ENCODE measurements at regions not wholly inside any gene's neighbourhood (a gene's known extent, or its start where the extent isn't known, plus 50 kb on each side); places are given as distances from the start of the nearest gene placed in this dataset.

DNA sequence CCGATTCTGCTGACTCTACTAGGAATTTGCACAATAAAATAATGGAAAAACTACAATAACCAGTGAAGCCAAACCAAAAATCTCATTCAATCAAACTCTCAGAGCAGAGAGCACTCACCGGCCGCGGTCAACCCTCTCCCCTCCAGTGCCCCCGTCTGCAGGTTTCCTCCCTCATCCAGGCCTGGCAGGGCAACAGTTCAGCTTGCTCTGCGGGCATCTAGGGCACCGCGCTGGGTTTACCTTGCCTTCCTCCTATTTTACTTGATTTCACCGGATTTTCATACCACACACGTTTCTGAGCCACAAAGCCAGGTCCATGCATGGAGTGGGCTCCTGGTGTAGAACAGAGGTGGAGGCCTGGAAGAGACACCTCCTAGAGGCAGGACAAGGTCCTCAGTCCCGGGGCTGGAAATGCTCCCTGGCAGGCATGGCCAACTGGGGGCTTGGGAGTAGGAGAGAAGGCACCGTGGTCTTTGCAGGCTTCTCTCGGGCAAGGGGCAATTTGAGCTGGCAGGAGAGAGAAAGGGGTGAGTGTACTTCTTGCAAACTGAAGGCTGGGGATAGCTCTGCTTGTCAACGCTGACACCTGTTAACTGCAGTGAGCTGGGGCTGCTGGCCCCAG, 938.4 kb downstream of the BRD1 start:
- Histone ChIP-seq H3K9ac (ENCODE audit: low read depth, low read length, poor library complexity) (no peak overlapping the region), H2BK5ac (ENCODE audit: low read length) (no peak overlapping the region), H4K91ac (ENCODE audit: low read depth, low read length, poor library complexity) (no peak overlapping the region), H2BK15ac (ENCODE audit: low read length) (no peak overlapping the region), H3K14ac (ENCODE audit: low read length) (no peak overlapping the region), H3K18ac (ENCODE audit: low read length) (peak overlapping the region; percentile 15), H2AFZ (ENCODE audit: low read length) (no peak overlapping the region), H3K4me3 (ENCODE audit: low read length in 2 of 2) (no peak overlapping the region), H3K79me1 (ENCODE audit: low read depth, low read length) (no peaks in the 10 kb centered on the region), H3K9me3 (replicated peaks in 1 of 2; ENCODE audit: control insufficient read depth in 2 of 2, insufficient read depth in 1 of 2, low read depth in 1 of 2, low read length in 2 of 2) (no peaks in the 10 kb centered on the region), H3K27me3 (ENCODE audit: control insufficient read depth in 3 of 3, insufficient read depth in 3 of 3, low read depth in 1 of 3, low read length in 3 of 3) (no peaks in the 10 kb centered on the region), H2BK12ac (ENCODE audit: low read length) (no peak overlapping the region), H3K4me2 (ENCODE audit: insufficient read depth, low read length, poor library complexity, severe bottlenecking) (no peak overlapping the region), H2AK5ac (ENCODE audit: low read depth, low read length) (no peak overlapping the region), H3K23ac (ENCODE audit: low read depth, low read length, poor library complexity) (no peak overlapping the region), H4K8ac (ENCODE audit: low read depth, low read length) (no peak overlapping the region), H3K4ac (ENCODE audit: low read length) (no peak overlapping the region), H3K27ac (replicated peaks; ENCODE audit: low read length) (no peak overlapping the region), H3K36me3 (replicated peaks in 1 of 2; ENCODE audit: control insufficient read depth in 2 of 2, insufficient read depth in 2 of 2, low read length in 2 of 2) (no peaks in the 10 kb centered on the region), H2BK120ac (ENCODE audit: low read depth, low read length) (no peak overlapping the region), H3K4me1 (ENCODE audit: control insufficient read depth in 2 of 2, insufficient read depth in 1 of 2, low read depth in 1 of 2, low read length in 2 of 2) (peaks cover under 1 to 1% of the 10 kb centered on the region in 2 donors)
- WGBS, 2 donors (ENCODE audit: extremely low coverage in 2 of 2, insufficient read length in 2 of 2, insufficient replicate concordance in 1 of 2), result no CpG with 5 or more reads among the region's 14 CpGs
- DNase-seq (ENCODE audit: low spot score), result no peak

DNA sequence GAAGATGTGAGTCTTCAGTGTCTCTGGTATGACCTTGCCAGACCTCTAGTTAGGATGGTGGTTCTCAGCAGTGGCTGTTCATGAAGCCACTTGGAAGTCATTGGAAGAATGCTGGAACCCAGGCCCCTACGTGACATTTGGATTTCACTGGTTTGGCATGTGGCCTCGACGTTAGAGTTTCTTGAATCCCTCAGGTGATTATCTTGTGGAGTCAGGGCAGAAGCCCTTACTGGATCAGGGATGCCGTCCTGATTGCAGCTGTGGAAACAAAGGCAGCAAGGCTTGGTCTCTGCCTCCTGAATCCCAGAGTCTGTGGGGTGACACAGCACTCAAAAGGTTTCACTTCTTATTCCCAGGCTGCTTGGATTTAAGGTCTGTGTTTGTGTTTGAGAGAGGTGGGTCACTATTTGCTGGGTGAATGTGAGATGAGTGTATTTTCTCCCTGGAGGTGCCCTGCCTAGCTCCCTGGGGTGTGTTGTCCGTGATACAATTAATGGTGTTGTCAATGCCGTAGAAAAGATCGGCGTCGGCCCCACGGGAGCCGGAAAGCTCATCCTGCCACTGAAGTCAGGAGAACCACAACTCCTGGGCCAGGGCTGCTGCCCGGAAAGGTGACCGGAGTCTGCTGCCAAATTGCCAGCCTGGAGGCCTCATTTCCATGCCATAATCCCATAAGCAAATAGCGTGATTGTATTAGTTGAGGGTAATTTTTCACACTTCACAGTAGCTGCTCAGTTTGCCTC, 939.0 kb downstream of the BRD1 start:
- H3K4me2 ChIP-seq (ENCODE audit: insufficient read depth, low read length, poor library complexity, severe bottlenecking), result no peak overlapping the region
- no peak overlapping the region for H3K18ac ChIP-seq (ENCODE audit: low read length)
- DNase-seq (ENCODE audit: low spot score), result no peak
- no peak overlapping the region for H2AFZ ChIP-seq (ENCODE audit: low read length)
- no peak overlapping the region for H2BK5ac ChIP-seq (ENCODE audit: low read length)
- no peak overlapping the region for H3K27ac ChIP-seq (replicated peaks; ENCODE audit: low read length)
- H3K14ac ChIP-seq (ENCODE audit: low read length), result no peak overlapping the region
- H3K9ac ChIP-seq (ENCODE audit: low read depth, low read length, poor library complexity), result no peak overlapping the region
- no peak overlapping the region for H2BK12ac ChIP-seq (ENCODE audit: low read length)
- no peak overlapping the region for H2BK120ac ChIP-seq (ENCODE audit: low read depth, low read length)
- no peak overlapping the region for H3K4me3 ChIP-seq (ENCODE audit: low read length in 2 of 2)
- H3K23ac ChIP-seq (ENCODE audit: low read depth, low read length, poor library complexity), result no peak overlapping the region
- no peak overlapping the region for H2BK15ac ChIP-seq (ENCODE audit: low read length)
- H3K36me3 ChIP-seq (replicated peaks in 1 of 2; ENCODE audit: control insufficient read depth in 2 of 2, insufficient read depth in 2 of 2, low read length in 2 of 2), result no peaks in the 10 kb centered on the region
- no peaks in the 10 kb centered on the region for H3K27me3 ChIP-seq (ENCODE audit: control insufficient read depth in 3 of 3, insufficient read depth in 3 of 3, low read depth in 1 of 3, low read length in 3 of 3)
- H3K4me1 ChIP-seq (ENCODE audit: control insufficient read depth in 2 of 2, insufficient read depth in 1 of 2, low read depth in 1 of 2, low read length in 2 of 2), result peaks cover 1 to 2% of the 10 kb centered on the region in 2 donors
- H4K91ac ChIP-seq (ENCODE audit: low read depth, low read length, poor library complexity), result no peak overlapping the region
- no peaks in the 10 kb centered on the region for H3K9me3 ChIP-seq (replicated peaks in 1 of 2; ENCODE audit: control insufficient read depth in 2 of 2, insufficient read depth in 1 of 2, low read depth in 1 of 2, low read length in 2 of 2)
- no peaks in the 10 kb centered on the region for H3K79me1 ChIP-seq (ENCODE audit: low read depth, low read length)
- WGBS, 2 donors (ENCODE audit: extremely low coverage in 2 of 2, insufficient read length in 2 of 2, insufficient replicate concordance in 1 of 2), result no CpG with 5 or more reads among the region's 14 CpGs
- no peak overlapping the region for H3K4ac ChIP-seq (ENCODE audit: low read length)
- H2AK5ac ChIP-seq (ENCODE audit: low read depth, low read length), result no peak overlapping the region
- no peak overlapping the region for H4K8ac ChIP-seq (ENCODE audit: low read depth, low read length)

DNA sequence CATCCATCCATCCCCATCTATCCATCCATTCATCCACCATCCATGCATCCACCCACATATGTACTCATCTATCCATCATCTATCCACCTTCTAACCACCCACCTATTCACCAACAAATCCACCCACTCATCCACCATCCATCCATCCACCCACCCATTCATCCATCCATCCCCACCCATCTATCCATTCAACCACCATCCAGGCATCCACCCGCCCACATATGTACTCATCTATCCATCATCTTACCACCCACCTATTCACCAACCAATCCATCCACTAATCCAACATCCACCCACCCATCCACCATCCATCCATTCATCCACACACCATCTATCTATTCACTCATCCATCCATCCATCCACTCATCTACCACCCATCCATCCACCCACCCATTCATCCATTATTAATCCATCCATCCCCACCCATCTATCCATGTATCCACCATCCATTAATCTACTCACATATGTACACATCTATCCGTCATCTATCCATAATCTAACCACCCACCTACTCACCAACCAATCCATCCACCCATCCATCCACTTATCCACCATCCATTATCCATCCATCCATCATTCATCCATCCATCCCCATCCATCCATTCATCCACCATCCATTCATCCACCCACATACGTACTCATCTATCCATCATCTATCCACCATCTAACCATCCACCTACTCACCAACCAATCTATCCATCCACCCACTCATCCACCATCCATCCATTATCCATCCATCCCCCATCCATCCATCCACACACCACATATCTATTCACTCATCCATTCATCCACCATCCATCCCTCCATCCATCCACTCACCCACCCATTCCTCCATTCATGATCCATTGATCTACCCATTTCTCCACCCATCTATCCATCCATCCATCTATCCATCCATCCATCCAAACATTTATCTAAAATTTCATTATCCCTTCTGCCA, 940.0 kb downstream of the BRD1 start:
- H3K27me3 ChIP-seq (ENCODE audit: control insufficient read depth in 3 of 3, insufficient read depth in 3 of 3, low read depth in 1 of 3, low read length in 3 of 3), result no peaks in the 10 kb centered on the region
- H3K9me3 ChIP-seq (replicated peaks in 1 of 2; ENCODE audit: control insufficient read depth in 2 of 2, insufficient read depth in 1 of 2, low read depth in 1 of 2, low read length in 2 of 2), result no peaks in the 10 kb centered on the region
- no peak overlapping the region for H3K4me3 ChIP-seq (ENCODE audit: low read length in 2 of 2)
- H3K23ac ChIP-seq (ENCODE audit: low read depth, low read length, poor library complexity), result no peak overlapping the region
- no peak overlapping the region for H2BK120ac ChIP-seq (ENCODE audit: low read depth, low read length)
- no peak for DNase-seq (ENCODE audit: low spot score)
- no peak overlapping the region for H2AK5ac ChIP-seq (ENCODE audit: low read depth, low read length)
- H3K14ac ChIP-seq (ENCODE audit: low read length), result no peak overlapping the region
- no peak overlapping the region for H4K8ac ChIP-seq (ENCODE audit: low read depth, low read length)
- 100% methylated on average over 1 to 3 of the region's 3 CpGs for WGBS, 2 donors (ENCODE audit: extremely low coverage in 2 of 2, insufficient read length in 2 of 2, insufficient replicate concordance in 1 of 2)
- H2AFZ ChIP-seq (ENCODE audit: low read length), result no peak overlapping the region
- no peak overlapping the region for H3K9ac ChIP-seq (ENCODE audit: low read depth, low read length, poor library complexity)
- no peak overlapping the region for H2BK12ac ChIP-seq (ENCODE audit: low read length)
- no peaks in the 10 kb centered on the region for H3K36me3 ChIP-seq (replicated peaks in 1 of 2; ENCODE audit: control insufficient read depth in 2 of 2, insufficient read depth in 2 of 2, low read length in 2 of 2)
- no peaks in the 10 kb centered on the region for H3K79me1 ChIP-seq (ENCODE audit: low read depth, low read length)
- no peak overlapping the region for H3K4ac ChIP-seq (ENCODE audit: low read length)
- peaks cover 1 to 2% of the 10 kb centered on the region in 2 donors for H3K4me1 ChIP-seq (ENCODE audit: control insufficient read depth in 2 of 2, insufficient read depth in 1 of 2, low read depth in 1 of 2, low read length in 2 of 2)
- H3K27ac ChIP-seq (replicated peaks; ENCODE audit: low read length), result no peak overlapping the region
- no peak overlapping the region for H3K4me2 ChIP-seq (ENCODE audit: insufficient read depth, low read length, poor library complexity, severe bottlenecking)
- no peak overlapping the region for H3K18ac ChIP-seq (ENCODE audit: low read length)
- no peak overlapping the region for H4K91ac ChIP-seq (ENCODE audit: low read depth, low read length, poor library complexity)
- no peak overlapping the region for H2BK5ac ChIP-seq (ENCODE audit: low read length)
- H2BK15ac ChIP-seq (ENCODE audit: low read length), result no peak overlapping the region
